ENCODE measurements at regions not wholly inside any gene's neighbourhood (a gene's known extent, or its start where the extent isn't known, plus 50 kb on each side); places are given as distances from the start of the nearest gene placed in this dataset.

GRCh38 chr9:30713243-30713642 is 1671.2 kb upstream of the ACO1 start:
- H3K36me3 ChIP-seq = no peaks in the 10 kb centered on the region
- H3K27me3 ChIP-seq = no peaks in the 10 kb centered on the region
- H3K27ac ChIP-seq = no peak overlapping the region
- H3K9me3 ChIP-seq = no peaks in the 10 kb centered on the region
- no peak overlapping the region for H3K4me3 ChIP-seq
- H3K9ac ChIP-seq (ENCODE audit: low read depth in 2 of 2, low read length in 2 of 2) = no peak overlapping the region
- TF ChIP-seq, protein P1, sequence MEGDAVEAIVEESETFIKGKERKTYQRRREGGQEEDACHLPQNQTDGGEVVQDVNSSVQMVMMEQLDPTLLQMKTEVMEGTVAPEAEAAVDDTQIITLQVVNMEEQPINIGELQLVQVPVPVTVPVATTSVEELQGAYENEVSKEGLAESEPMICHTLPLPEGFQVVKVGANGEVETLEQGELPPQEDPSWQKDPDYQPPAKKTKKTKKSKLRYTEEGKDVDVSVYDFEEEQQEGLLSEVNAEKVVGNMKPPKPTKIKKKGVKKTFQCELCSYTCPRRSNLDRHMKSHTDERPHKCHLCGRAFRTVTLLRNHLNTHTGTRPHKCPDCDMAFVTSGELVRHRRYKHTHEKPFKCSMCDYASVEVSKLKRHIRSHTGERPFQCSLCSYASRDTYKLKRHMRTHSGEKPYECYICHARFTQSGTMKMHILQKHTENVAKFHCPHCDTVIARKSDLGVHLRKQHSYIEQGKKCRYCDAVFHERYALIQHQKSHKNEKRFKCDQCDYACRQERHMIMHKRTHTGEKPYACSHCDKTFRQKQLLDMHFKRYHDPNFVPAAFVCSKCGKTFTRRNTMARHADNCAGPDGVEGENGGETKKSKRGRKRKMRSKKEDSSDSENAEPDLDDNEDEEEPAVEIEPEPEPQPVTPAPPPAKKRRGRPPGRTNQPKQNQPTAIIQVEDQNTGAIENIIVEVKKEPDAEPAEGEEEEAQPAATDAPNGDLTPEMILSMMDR (IDR thresholded peaks at IDR 0.05) = no peak
- H3K4me1 ChIP-seq = no peaks in the 10 kb centered on the region
- no peak for DNase-seq
- intact Hi-C loops (cut with DNase I) = no loop called here

- H3K9ac ChIP-seq (ENCODE audit: low read depth in 2 of 2, low read length in 2 of 2) = no peak overlapping the region
- H3K27ac ChIP-seq = no peak overlapping the region
- intact Hi-C loops (cut with DNase I) = no loop called here
- H3K9me3 ChIP-seq = no peaks in the 10 kb centered on the region
- TF ChIP-seq, protein P1 (IDR thresholded peaks at IDR 0.05) = no peak
- no peak for DNase-seq
- H3K36me3 ChIP-seq = no peaks in the 10 kb centered on the region
- H3K4me3 ChIP-seq = no peak overlapping the region
- no peaks in the 10 kb centered on the region for H3K27me3 ChIP-seq
- no peaks in the 10 kb centered on the region for H3K4me1 ChIP-seq
Measured at GRCh38 chr9:30714389-30714788, 1670.1 kb upstream of the ACO1 start.

DNA sequence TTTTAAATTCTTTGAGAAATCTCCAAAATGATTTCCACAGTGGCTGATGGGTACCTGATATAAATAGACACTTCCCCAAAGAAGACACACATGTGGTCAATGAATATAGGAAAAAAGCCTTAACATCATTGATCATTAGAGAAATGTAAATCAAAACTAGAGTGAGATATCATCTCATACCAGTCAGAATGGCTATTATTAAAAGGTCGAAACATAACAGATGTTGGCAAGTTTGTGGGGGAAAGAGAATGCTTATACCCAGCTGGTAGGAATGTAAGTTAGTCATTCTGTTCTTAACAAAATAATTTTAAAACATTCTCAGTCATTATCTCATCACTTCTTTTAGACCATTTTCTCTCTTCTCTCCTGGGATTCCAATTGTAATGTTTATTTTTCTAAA is 1666.0 kb upstream of the ACO1 start:
- no peak overlapping the region for H3K9ac ChIP-seq (ENCODE audit: low read depth in 2 of 2, low read length in 2 of 2)
- intact Hi-C loops (cut with DNase I) = no loop called here
- H3K27me3 ChIP-seq = no peaks in the 10 kb centered on the region
- TF ChIP-seq, protein P1 (IDR thresholded peaks at IDR 0.05) = no peak
- H3K4me1 ChIP-seq = no peaks in the 10 kb centered on the region
- no peaks in the 10 kb centered on the region for H3K9me3 ChIP-seq
- no peaks in the 10 kb centered on the region for H3K36me3 ChIP-seq
- H3K27ac ChIP-seq = no peak overlapping the region
- DNase-seq = no peak
- H3K4me3 ChIP-seq = no peak overlapping the region

DNA sequence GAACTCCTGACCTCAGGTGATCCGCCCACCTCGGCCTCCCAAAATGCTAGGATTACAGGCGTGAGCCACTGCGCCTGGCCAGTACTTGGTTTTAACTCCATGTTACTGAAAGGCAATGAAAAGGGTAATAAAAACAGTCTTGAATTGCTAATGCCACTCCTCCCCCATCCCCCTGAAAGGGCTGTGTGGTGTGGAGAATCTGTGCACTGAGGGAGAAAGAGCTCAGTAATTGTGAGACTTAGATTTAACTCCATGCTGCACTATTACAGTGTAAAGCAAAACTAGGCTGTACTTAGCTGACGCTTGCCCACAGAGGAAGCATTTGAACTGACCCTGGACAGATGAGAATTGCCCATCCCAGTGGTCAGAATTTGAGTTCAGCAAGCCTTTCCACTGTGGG is 1662.4 kb upstream of the ACO1 start:
- intact Hi-C loops (cut with DNase I) = no loop called here
- Histone ChIP-seq H3K27me3 (no peaks in the 10 kb centered on the region), H3K4me3 (no peak overlapping the region), H3K27ac (no peak overlapping the region), H3K9me3 (no peaks in the 10 kb centered on the region), H3K36me3 (no peaks in the 10 kb centered on the region), H3K4me1 (no peaks in the 10 kb centered on the region), H3K9ac (ENCODE audit: low read depth in 2 of 2, low read length in 2 of 2) (no peak overlapping the region)
- TF ChIP-seq, protein P1 (IDR thresholded peaks at IDR 0.05) = no peak
- DNase-seq = no peak

DNA sequence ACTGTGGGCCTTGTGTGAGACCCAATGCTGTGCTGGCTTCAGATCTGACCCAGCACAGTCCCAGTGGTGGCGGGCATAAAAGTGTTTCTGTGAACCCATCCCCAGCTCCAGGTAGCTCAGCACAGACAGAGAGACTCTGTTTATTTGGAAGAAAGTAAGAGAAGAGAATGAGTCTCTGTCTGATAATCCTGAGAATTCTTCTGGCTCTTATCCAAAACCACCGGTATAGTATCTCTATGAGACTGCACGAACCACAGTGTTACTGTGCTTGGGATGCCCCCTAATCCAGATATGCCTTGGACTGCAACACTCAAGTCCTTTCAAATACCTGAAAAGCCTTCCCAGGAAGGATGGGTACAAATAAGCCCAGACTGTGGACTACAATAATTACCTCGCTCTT is 1660.8 kb upstream of the ACO1 start:
- DNase-seq = no peak
- H3K9ac ChIP-seq (ENCODE audit: low read depth in 2 of 2, low read length in 2 of 2) = no peak overlapping the region
- H3K27ac ChIP-seq = no peak overlapping the region
- no peaks in the 10 kb centered on the region for H3K4me1 ChIP-seq
- intact Hi-C loops (cut with DNase I) = no loop called here
- no peaks in the 10 kb centered on the region for H3K36me3 ChIP-seq
- H3K9me3 ChIP-seq = no peaks in the 10 kb centered on the region
- H3K27me3 ChIP-seq = no peaks in the 10 kb centered on the region
- no peak overlapping the region for H3K4me3 ChIP-seq
- TF ChIP-seq, protein P1 (IDR thresholded peaks at IDR 0.05) = no peak

GRCh38 chr9:30732060-30732459 is 1652.4 kb upstream of the ACO1 start:
- H3K9ac ChIP-seq (ENCODE audit: low read depth in 2 of 2, low read length in 2 of 2) = no peak overlapping the region
- no peak overlapping the region for H3K4me3 ChIP-seq
- no peak for DNase-seq
- H3K27ac ChIP-seq = no peak overlapping the region
- no peaks in the 10 kb centered on the region for H3K4me1 ChIP-seq
- H3K36me3 ChIP-seq = no peaks in the 10 kb centered on the region
- intact Hi-C loops (cut with DNase I) = no loop called here
- H3K9me3 ChIP-seq = no peaks in the 10 kb centered on the region
- H3K27me3 ChIP-seq = no peaks in the 10 kb centered on the region
- TF ChIP-seq, protein P1 (IDR thresholded peaks at IDR 0.05) = no peak
